GM19043 (cell line): ENCODE measurements at regions not wholly inside any gene's neighbourhood (a gene's known extent, or its start where the extent isn't known, plus 50 kb on each side); places are given as distances from the start of the nearest gene placed in this dataset.

Experiments used
- ATAC-seq: cut with Tn5 transposase; IDR thresholded peaks from one replicate; pipeline ENCODE4 v1.9.1; 2021; ENCODE audit warnings: low read depth; ENCODE audit not compliant: unreplicated experiment

DNA sequence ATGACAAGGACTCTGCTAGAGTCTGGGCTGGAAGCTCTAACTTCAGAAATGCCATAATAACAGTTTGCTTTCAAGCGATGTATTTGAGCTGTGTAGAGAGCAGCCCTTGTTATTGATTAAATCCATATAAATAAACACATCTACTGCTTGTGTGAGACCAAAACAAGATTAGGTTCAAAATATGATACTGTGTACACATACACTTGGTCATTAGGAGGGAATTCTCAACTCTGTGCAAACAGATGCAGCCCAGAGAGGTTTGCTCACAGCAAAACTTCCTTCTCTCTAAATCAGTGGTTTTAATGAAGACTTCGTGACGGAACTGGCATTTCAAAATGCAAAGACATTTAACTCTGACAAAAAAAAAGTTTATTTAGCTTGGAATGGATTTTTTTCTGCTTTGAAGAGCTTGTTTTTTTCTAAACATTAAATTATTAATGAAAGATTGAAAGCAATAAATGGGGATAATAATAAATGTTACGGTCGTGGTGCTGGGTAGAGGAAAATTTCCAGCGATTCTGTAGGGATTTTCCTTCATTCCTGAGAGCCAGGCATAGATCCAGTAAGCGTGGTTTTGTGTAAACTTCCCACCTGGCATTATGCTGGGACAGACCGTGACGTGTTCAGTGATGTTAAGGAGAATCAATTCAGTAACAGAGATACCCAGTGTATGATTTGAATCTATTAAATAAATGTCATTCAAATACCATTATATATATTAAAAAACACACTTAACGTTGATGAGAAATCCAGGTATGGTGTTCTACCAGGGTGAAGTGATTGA lies 213.7 kb downstream of the TEX29 start:
- ATAC-seq, result no peak

DNA sequence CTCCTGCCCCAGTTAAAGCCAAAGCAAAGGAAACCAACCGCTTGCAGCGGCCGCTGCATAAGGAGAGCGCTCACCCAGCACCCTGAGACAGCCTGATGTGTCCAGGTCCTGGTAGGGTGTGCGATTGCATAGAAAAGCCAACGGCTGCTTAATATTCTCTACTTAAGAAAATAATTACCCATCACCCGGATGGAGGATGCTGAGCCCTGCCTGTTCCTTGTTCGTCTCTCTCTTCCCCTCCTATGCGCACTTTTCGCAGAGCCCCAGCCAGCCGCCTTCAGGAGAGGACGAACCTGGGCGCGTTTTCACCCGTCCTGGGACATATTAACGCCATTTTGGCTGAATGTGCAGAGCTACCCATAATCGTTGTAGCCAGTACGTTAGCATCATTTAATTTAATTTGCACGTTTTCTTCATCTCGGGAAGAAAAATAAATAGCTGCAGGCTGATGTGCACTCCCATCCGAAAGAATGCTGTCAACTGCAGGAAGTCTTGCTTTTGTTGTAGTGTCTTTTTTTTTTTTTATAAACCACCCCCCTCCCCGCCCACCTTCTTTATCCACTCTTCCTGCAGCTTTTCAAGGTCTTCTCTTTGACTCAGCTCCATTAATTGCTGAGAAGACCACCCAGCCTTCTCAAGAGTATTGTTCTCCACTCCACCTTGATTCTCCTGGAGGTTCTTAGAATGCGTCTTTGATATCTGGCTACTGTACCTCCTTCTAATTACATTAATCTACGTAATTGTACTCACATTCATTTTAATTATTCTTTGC lies 214.5 kb downstream of the TEX29 start:
- no peak for ATAC-seq

DNA sequence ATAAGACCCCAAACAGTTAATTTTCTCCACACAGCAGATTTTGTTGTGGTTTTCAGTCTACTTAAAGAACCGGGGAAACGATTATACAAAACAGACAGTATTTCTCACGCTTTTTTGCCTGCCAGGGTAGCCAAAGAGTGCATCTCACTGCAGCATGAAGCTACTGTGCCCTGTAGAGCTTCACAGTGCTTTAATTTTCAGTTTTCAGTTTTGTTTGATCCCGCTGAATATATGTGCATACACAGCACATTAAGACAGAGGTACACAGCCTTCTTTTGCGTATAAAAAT lies 215.0 kb downstream of the TEX29 start:
- ATAC-seq, result no peak

DNA sequence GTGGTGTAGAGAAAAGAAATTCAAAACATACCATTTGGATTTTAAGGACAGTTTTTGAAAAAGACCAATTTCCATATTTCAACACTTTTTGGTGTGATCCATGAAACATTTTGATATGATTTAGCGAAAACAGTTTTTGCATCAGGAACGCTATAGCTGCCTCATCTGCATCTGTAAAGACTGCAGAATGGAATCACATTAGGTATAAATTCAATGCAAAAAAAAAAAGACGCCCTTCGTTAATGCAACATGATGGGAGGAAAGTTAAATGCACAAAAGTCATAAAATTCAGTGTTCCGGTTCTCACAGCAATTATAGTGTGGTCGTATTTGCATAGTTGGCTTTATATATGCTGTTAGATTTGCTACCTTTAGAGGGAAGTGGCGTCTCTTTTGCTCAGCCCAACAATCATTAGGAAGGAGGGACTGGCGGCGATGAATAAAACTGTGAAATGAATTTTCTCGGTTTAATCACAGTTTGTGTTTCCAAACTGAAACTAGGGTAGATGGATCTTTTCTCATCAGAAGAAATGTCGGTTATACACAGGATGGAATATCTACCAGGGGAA lies 215.7 kb downstream of the TEX29 start:
- ATAC-seq, result no peak

DNA sequence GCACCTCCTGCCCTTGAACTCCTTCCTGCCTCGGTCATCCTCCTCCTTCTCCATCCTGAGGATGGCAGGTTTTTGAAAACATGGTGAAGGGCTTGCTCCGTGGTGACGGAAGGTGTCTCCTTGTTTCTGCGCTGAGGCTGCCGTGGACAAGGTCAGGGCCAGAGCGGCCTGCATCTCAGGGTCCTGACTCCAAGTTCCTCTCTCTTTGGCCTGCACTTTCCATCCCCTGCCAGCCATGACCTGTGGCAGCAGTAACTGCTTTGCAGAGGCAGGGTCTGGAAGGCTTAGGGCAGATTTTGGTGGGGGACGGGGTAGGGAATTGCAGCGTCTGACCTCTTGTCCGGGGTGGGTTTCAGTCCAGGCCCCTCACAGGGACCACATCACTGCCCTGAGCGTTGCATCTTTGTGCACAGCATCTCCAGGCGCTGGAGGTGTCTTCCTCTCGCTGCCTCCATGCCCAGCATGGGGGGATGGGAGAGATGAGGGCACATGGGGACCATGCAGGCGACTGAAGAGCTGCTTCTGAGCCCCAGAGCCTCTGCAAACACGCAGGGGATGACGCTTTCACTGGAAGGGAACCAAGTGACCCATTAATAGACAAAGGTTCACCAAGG lies 216.8 kb downstream of the TEX29 start:
- no peak for ATAC-seq

DNA sequence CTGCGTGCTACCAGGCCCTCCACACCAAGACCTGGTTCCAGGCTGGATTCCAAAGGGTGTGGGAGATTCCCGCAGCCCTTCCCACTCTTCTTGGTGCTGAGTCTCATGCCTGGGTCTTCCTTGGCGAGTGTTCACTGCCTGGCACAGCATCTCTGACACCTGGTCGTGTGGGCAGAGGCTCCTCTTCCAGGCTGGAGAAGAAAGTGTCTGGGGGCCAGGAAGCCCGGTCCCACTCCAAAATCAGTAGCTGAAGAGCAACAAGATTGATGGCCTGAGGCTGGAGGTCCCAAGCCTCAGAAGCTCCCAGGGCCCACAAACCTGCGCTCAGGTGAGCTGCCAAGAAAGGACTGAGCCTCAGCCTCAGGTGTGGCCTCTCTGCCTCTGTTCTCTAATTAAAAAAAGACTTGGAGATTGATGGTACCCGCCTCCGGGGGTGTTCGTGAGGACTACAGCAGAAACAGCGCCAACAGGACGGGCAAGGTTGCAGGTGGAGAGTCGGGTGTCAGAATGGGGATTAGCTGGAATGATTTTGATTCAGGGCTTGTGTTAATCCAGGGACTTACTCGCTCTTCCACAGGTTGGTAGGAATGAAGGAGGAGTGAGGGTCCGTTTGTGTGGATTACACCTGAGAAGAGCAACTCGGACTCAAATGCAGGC lies 217.5 kb downstream of the TEX29 start:
- no peak for ATAC-seq

DNA sequence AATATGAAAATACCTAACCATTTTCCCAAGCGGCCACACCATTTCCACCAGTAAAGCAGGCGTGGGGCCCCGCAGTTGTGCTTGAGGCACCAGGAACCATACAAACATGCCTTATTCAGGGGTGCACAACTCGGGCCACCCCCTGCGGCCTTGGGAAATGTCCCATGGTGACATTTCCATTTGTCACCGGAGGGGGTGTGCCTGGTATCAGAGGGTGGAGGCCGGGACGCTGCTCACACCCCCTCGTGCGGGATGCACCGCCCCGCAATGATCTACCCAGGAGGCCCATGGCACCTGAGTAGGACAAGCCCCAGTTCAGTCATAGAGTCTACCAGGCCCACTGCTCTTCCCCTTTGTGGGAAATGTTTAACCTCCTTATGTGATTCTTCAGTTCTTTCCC lies 218.8 kb downstream of the TEX29 start:
- no peak for ATAC-seq

DNA sequence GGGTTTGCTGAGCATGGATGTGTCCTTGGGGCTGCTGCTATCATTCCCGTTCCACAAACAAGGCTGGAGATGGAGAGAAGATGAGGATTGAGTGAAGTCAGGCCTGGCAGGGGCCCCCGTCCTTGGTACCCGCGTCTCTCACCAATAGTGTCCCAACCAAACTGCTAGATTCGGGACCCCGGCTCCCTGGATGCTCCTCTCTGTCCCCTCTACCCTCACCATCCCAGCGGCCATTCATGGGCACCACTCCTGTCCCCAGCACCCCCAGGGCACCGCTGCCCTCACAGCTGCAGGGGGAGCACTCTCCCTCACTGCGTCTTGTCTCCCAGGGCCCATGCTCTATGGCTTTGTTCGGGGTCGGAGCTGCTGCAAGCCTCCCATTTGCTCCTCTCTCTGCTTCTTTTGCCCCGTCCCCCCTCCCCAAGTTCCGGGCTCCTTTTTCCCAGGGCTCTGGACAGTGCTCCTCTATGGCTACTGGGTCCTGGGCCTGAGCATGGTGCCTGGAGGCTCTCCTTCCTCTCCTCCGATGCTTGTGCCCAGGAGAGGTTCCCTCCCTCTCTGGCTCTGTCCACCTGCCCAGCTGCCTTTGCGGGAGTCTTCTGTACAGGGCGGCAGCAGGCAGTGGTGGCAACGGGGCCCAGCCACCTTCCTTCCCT lies 219.5 kb downstream of the TEX29 start:
- no peak for ATAC-seq

DNA sequence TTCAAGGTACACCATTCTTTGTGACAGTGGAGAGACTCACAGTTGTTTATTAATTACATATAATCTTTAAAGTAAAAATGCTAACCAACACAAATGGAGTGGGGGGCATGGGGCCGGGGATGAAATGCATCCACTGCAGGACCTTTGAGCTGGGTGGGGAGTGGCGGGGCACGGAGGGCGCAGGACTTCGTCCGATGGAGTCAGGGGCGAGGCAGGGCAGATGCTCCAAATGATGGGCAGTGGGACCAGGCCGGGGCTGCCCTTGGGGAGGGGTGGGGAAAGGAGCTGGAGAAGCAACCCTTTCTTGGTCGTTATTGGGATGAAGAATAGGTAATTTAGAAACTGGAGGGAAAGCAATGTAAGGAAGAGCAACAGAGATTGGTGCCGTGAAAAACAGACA lies 220.0 kb downstream of the TEX29 start:
- no peak for ATAC-seq

DNA sequence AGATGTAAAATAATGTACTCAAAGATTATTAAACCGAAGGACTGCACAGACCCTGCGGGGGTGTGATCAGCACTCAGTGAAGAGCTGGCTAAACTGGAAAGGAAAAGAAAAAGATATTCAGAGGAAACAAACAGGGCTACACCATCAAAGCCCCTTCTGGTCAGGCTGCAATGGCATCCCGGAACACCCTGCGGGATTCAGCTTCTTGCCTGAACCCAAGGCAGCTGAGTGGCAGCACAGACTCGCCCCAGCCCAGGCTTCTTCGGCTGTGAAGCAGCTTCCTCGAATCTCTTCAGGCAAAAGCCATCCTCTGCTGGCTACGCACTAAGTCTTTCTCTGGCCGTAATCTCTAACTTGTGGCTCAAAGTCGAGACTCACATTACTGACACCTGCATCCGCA lies 220.9 kb downstream of the TEX29 start:
- ATAC-seq, result no peak

DNA sequence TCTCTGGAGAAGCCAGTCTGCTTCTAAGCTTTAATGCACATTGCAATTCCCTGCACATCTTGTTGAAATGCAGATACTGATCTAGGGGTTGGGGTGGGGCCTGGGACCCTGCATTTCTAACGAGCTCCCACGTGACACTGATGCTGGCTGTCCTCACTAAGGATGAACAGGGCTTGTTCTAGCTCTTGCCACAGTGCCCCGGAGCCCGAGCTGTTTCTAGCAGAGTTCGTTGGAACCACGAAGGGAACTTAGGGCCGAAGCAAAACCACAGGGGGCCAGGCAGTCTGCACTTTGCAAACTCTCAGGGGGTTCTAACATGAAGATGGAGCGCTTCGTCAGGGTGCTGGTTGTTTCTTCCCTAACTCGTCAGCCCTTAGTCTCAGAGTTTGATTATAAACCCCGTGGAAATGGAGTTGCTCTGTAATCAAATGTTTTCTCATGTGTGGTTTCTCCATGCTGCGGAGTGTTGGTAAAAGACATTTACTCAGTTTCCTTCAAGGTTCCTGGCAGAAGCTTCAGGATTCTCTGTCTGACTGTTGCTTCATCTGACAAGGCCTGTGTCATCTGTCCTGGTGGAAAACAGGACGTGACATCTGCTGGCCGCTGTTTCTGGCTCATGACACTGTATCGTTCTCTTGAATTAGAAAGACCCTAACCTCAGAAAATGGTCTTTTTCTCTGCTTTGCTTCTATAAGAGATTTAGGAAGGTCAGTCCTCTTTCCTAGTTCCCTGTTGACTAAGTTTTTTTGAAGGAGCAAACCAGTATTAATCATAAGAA lies 221.5 kb downstream of the TEX29 start:
- no peak for ATAC-seq

DNA sequence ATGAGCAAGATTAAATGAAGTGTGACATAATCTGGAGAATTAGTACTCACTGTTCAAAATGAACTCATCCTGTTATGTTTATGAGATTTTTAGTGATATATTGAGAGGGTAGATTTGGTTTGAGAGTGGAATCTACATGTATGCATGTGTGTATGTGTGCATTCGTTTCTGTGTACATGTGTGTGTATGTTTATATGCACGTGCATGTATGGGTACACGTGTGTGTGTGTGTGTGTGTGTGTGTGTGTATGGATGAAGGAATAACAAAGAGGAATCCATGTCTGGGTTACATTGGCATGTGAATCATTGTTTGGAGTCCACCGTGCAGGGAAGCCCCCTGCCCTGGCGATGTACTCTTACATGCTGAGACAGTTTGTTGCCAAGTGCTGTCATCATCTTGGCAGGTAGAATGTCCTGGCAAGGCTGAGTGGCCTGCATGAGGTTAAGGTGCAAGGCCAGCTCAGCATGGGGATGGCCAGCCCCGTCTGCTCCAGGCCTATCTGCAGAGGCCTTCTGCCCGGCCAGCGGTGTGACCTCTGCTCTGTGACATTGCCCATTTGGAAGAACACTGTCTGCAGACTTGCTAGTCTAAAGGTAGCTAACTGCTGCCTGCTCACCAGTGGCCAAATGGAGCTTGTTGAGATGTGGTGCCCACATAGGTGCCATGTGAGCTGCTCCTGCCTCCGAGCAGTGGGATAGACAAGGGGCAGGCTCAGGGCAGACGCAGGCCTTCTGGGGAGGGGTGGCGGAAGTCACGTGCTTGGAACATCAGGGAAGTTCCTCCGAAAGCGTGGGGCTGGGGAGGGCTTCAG lies 222.3 kb downstream of the TEX29 start:
- ATAC-seq, result no peak

DNA sequence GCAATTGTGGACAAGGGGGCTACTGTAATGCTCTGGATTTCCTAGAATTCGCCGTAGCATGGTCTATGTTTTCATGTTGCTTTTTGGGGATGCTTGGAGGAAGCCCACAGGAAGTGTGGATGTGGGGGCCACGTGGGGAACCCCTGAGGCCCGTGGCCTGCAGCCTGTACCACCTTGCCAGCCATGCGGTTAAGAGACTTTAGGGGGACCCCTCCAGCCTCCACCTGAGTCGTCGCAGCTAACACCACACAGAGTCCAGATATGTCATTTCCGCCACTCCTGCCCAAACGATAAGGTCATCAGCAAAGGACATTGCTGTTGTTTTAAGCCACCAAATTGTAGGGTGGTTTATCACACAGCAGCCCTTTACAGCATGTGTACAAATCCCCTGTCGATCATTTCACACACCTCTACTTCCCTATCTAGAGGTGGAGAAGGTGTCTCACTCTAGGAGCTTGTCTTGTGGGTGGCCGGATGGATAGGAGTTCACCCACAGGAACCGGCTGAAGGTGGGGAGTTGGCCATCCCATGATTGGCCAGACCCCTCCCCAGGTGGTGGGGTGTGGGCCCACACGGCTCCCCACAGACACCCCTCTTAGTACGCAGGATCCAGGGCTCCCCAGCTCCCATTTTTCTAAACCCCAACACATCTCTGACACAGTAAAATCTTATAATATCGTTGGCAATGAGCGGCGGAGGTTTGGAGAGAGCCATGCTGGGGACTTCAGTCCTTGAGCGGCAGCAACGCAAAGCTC lies 226.7 kb downstream of the TEX29 start:
- no peak for ATAC-seq

DNA sequence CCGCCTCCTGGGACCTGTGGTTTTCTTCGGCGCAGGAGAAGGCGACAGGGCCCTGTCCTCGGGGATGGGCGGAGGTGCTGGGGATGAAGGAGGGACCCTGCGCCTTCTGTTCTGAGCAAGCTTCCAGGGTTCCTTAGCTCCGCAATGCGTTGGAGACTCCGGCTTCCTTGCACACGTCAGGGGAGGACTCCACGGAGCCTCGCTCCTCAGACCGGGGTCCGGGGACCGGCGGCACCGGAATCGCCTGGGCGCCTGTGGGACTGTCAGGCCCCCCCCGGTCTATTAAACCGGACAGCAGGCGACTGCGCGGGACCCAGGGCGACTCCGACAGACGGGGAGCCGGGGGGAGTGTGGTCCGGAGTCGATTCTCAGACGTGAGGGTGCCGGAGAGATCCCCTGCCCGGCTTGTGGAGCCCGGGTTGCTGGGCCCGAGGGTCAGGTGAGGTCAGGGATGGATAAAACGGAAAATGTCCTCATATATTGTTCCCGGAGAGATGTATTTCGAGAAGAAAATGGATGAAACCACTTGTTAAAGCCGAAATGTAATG lies 227.4 kb downstream of the TEX29 start:
- ATAC-seq, result no peak

DNA sequence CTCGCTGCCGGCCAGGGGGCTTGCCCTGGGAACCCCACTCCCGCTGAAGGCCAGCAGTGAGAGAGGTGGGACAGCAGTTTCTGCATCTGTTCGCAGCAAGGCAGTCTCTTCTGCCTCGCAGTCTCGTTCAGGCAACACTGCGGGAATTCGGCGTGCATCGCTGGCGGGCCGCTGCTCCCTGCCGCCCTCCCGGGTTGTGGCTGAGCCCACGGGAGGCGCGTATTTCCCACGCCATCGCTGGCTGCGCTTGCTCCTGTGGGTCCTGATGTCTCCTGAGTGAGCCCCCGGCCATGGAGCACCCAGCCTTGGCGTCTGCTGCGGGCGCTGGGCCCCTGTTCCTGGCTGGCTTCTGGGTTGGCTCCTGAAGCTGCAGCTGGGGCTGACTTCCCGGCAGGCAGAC lies 227.9 kb downstream of the TEX29 start:
- ATAC-seq, result no peak

DNA sequence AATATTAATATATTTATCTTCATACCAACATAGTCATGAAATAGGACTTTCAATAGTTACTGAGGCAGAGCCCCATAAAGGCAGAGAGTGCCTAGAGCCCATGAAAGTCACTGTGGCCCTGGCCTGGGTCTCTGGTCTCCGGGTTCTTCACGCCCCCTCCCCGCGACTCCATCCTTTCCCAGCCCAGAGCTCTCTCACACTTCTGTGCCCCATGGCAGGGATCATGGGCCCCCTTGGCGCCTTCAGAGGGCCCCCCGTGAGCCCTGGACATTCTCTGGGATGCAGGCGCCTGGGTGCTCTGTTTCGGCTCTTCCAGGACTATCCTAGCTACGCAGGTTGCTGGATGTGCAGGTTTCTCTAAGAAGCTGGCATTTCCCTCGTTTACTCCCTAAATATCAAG lies 228.4 kb downstream of the TEX29 start:
- no peak for ATAC-seq

DNA sequence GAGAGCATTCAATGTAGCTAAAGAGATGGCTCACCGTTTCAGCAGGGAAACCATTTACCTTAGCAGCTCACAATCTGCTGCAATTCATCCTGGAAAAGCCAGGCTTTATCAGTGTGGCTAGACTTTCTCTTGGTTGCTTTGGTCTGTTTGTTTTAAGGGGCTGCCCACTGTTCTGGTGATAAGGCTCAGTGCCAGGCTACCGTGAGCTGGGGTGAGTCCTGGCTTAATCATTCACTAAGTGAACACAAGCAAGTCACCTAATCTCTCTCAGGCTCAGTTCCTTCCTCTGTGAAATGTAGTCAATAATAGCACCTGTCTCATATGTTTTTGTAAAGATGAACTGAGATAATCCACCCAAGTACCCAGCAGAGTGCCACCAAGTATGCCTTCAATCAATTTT lies 229.0 kb downstream of the TEX29 start:
- ATAC-seq, result no peak

DNA sequence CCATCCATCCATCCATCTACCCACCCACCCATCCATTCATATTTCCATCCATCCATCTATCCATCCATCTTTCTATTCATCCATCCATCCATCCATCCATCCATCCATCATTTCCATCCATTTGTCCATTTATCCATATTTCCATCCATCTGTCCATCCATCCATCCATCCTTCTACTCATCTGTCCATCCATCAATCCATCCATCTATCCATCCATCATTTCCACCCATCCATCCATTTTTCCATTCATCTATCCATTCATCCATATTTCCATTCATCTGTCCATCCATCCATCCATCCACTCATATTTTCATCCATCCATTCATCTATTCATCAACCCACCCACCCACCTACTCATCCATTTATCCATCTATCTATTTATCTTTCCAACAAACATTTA lies 229.6 kb downstream of the TEX29 start:
- no peak for ATAC-seq
